ENCODE measurements at regions not wholly inside any gene's neighbourhood (a gene's known extent, or its start where the extent isn't known, plus 50 kb on each side); places are given as distances from the start of the nearest gene placed in this dataset.
A peak's percentile ranks its signal among the peaks of the same experiment; 100 is the strongest.

GRCh38 chr5:120055858-120056257 is 408.2 kb upstream of the PRR16 start:
- TF ChIP-seq CTCF (IDR thresholded peaks at IDR 0.05) (peak in 5 of 6 experiments; percentile 7 to 47 (median 32)), POLR2A (IDR thresholded peaks at IDR 0.05) (no peak)
